HepG2 (cell line): ENCODE measurements at regions not wholly inside any gene's neighbourhood (a gene's known extent, or its start where the extent isn't known, plus 50 kb on each side); places are given as distances from the start of the nearest gene placed in this dataset.

Experiments used
- ATAC-seq: fragments of 200-7000 bp; cut with Tn5 transposase; 3 replicates; pipeline ENCODE4 v1.9.1; 2020; ENCODE audit warnings: mild to moderate bottlenecking, moderate library complexity
- BruUV-seq: library from RNA; stranded (reverse); fragments of 400-500 nt; replicated peaks from 2 replicates; lab custom pipeline; 2021; lab: Mats Ljungman, UMichigan
- CTCF ChIA-PET: fragments of 300-600 bp; formaldehyde crosslinking; extraction: SDS; loops from one replicate; lab custom pipeline; 2021; ENCODE audit warnings: low total read pairs, inconsistent platforms, low intra/inter-chr PET ratio; lab: Yijun Ruan, JAX
- POLR2A ChIA-PET: fragments of 350-600 bp; sonication (Branson Sonifier 250); formaldehyde crosslinking; loops from one replicate; lab custom pipeline; 2020; ENCODE audit warnings: antibody characterized with exemption, inconsistent platforms; lab: Yijun Ruan, JAX
- DNase-seq: peaks from one replicate; pipeline ENCODE4 v3.0.0-alpha.2; 2015; ENCODE audit warnings: low spot score
- FAIRE-seq: peaks from 3 replicates; lab custom pipeline; 2011; peaks lifted over from hg19 to GRCh38; lab: Jason Lieb, UNC
- H2AFZ ChIP-seq: one replicate; pipeline ENCODE4 v1.6.1; 2011; ENCODE audit warnings: low read length, inconsistent platforms
- H3K27ac ChIP-seq: fragments of 300-600 bp; 3 replicates; pipeline ENCODE4 v1.8.0; 2011; ENCODE audit warnings: mixed run types, mild to moderate bottlenecking, mixed read lengths, low read length, inconsistent platforms; ENCODE audit not compliant: insufficient read depth; ENCODE audit errors: extremely low read length
- H3K27me3 ChIP-seq, 2 experiments: fragments of 200-600 bp in 1 of 2; 2 replicates in 1 of 2; 3 replicates in 1 of 2; pipeline versions ENCODE4 v1.6.0 to v1.8.0; 2011; ENCODE audit warnings: low read length in 2 of 2, mild to moderate bottlenecking in 2 of 2, moderate library complexity in 2 of 2, inconsistent platforms in 1 of 2; ENCODE audit not compliant: insufficient read depth in 2 of 2, control insufficient read depth in 1 of 2
- H3K36me3 ChIP-seq, 2 experiments: fragments of 200-600 bp in 1 of 2; replicated peaks in 1 of 2; 2 replicates in 1 of 2; 3 replicates in 1 of 2; pipeline versions ENCODE4 v1.5.1 to v1.8.0; 2011; ENCODE audit warnings: low read length in 2 of 2, inconsistent platforms in 1 of 2; ENCODE audit not compliant: insufficient read depth in 2 of 2, control insufficient read depth in 1 of 2
- H3K4me1 ChIP-seq: 2 replicates; pipeline ENCODE4 v1.5.1; 2012; ENCODE audit warnings: low read length, inconsistent platforms; ENCODE audit not compliant: insufficient read depth
- H3K4me2 ChIP-seq: 2 replicates; pipeline ENCODE4 v1.6.0; 2011; ENCODE audit warnings: low read depth, low read length, inconsistent platforms
- H3K4me3 ChIP-seq, 3 experiments: fragments of 200-600 bp in 1 of 3; sonication (generic), shearing (Covaris generic) in 1 of 3; replicated peaks in 1 of 3; 2 replicates each; pipeline ENCODE4 v1.5.1; 2011 to 2016; ENCODE audit warnings: low read length in 3 of 3, inconsistent platforms in 2 of 3, low read depth in 2 of 3, mild to moderate bottlenecking in 2 of 3, control low read depth in 1 of 3, mixed read lengths in 1 of 3; ENCODE audit not compliant: insufficient read depth in 1 of 3
- H3K79me2 ChIP-seq: one replicate; pipeline ENCODE4 v1.6.1; 2011; ENCODE audit warnings: low read length, inconsistent platforms; ENCODE audit not compliant: insufficient read depth
- H3K9ac ChIP-seq: 2 replicates; pipeline ENCODE4 v1.6.0; 2011; ENCODE audit warnings: mild to moderate bottlenecking, low read depth, low read length, inconsistent platforms; ENCODE audit not compliant: insufficient read depth
- H3K9me3 ChIP-seq: 2 replicates; pipeline ENCODE4 v1.5.1; 2012; ENCODE audit warnings: mild to moderate bottlenecking, low read length
- H4K20me1 ChIP-seq: 2 replicates; pipeline ENCODE4 v1.6.0; 2011; ENCODE audit warnings: inconsistent platforms, mild to moderate bottlenecking, low read length, moderate library complexity; ENCODE audit not compliant: insufficient read depth
- HOXA3 ChIP-seq: sonication (generic); formaldehyde crosslinking; IDR thresholded peaks from 2 replicates; pipeline ENCODE4 v1.5.0; 2020; ENCODE audit warnings: missing genetic modification reagents
- JUN ChIP-seq: sonication (generic); formaldehyde crosslinking; IDR thresholded peaks from 2 replicates; pipeline ENCODE4 v1.4.0; 2020; ENCODE audit warnings: mild to moderate bottlenecking, missing genetic modification reagents
- MLX ChIP-seq: IDR thresholded peaks from 2 replicates; pipeline ENCODE4 v1.6.1; 2016
- RBAK ChIP-seq: sonication (generic); formaldehyde crosslinking; IDR thresholded peaks from 2 replicates; pipeline ENCODE4 v1.5.1; 2020; ENCODE audit warnings: mild to moderate bottlenecking, missing genetic modification reagents
- SNAPC5 ChIP-seq: sonication (generic); formaldehyde crosslinking; IDR thresholded peaks from 2 replicates; pipeline ENCODE4 v1.8.1; 2023; ENCODE audit warnings: mild to moderate bottlenecking, missing genetic modification reagents, borderline replicate concordance
- TEAD2 ChIP-seq: sonication (generic); formaldehyde crosslinking; IDR thresholded peaks from 2 replicates; pipeline ENCODE4 v1.9.0; 2021; ENCODE audit warnings: missing genetic modification reagents
- ZNF205 ChIP-seq: IDR thresholded peaks from 2 replicates; pipeline ENCODE4 v1.6.1; 2018; ENCODE audit warnings: missing biosample characterization, missing genetic modification reagents
- ZNF354B ChIP-seq: sonication (generic); formaldehyde crosslinking; IDR thresholded peaks from 2 replicates; pipeline ENCODE4 v1.8.0; 2022; ENCODE audit warnings: mild to moderate bottlenecking, missing genetic modification reagents
- ZSCAN22 ChIP-seq: sonication (generic); formaldehyde crosslinking; IDR thresholded peaks from 2 replicates; pipeline ENCODE4 v1.4.0; 2020; ENCODE audit warnings: mild to moderate bottlenecking, missing genetic modification reagents
- WGBS: methylation state at CpG from one replicate; pipeline ENCODE4 v1.1.6; 2017; ENCODE audit warnings: low lambda C conversion rate; 5-methylcytosine and 5-hydroxymethylcytosine counted together
- in situ Hi-C: cut with HindIII; loops from 2 replicates; pipeline ENCODE4 v1.10.0; 2017; ENCODE audit warnings: low pct_unique_long_range_greater_than_20kb; ENCODE audit not compliant: extremely low pct_ligation_motif_present
- intact Hi-C: fragments of 100-400 bp; cut with micrococcal nuclease; formaldehyde crosslinking; loops from one replicate; pipeline ENCODE4 v1.10.0; 2022; ENCODE audit not compliant: unreplicated experiment

GRCh38 chr1:239675735-239676134 is 289.4 kb downstream of the CHRM3 start (continued):
- TF ChIP-seq ZSCAN22 (CRISPR knock-in tag) (no peak), JUN (no peak), MLX (CRISPR knock-in tag) (no peak)

GRCh38 chr1:239676522-239677273 is 290.3 kb downstream of the CHRM3 start:
- no peaks in the 10 kb centered on the region for H3K27me3 ChIP-seq
- no TSS peak for BruUV-seq
- H2AFZ ChIP-seq = no peak overlapping the region
- H4K20me1 ChIP-seq = no peaks in the 10 kb centered on the region
- POLR2A ChIA-PET = no interaction called here
- FAIRE-seq = no peak
- H3K4me3 ChIP-seq = no peak overlapping the region
- H3K9me3 ChIP-seq = peaks cover 65% of the 10 kb centered on the region
- H3K4me2 ChIP-seq = no peak overlapping the region
- H3K27ac ChIP-seq = no peak overlapping the region
- H3K36me3 ChIP-seq = no peaks in the 10 kb centered on the region
- no peaks in the 10 kb centered on the region for H3K4me1 ChIP-seq
- CTCF ChIA-PET = no interaction called here
- TF ChIP-seq HOXA3 (CRISPR knock-in tag) (no peak), ZNF354B (CRISPR knock-in tag) (no peak), TEAD2 (CRISPR knock-in tag) (no peak), SNAPC5 (CRISPR knock-in tag) (no peak), ZNF205 (CRISPR knock-in tag) (no peak), RBAK (CRISPR knock-in tag) (no peak)
- in situ Hi-C loops (no loop called here), intact Hi-C loops (no loop called here)
- WGBS = 14% methylated on average over 4 of the region's 4 CpGs
- ATAC-seq = no peak
- H3K79me2 ChIP-seq = no peaks in the 10 kb centered on the region
- DNase-seq = no peak
- H3K9ac ChIP-seq = no peak overlapping the region
